HG02943 (cell line): ENCODE measurements at regions not wholly inside any gene's neighbourhood (a gene's known extent, or its start where the extent isn't known, plus 50 kb on each side); places are given as distances from the start of the nearest gene placed in this dataset.
"Not testable (repeated sequence)": the region's sequence is repeated elsewhere in the genome, so short reads cannot be mapped to it uniquely, and the experiment has no call there.

Experiments used
- ATAC-seq: cut with Tn5 transposase; IDR thresholded peaks from one replicate; pipeline ENCODE4 v1.9.1; 2021; ENCODE audit warnings: mild to moderate bottlenecking, low read depth, moderate library complexity; ENCODE audit not compliant: unreplicated experiment

- no peak for ATAC-seq
Observed at GRCh38 chr4:84298023-84298718, 200.9 kb downstream of the NKX6-1 start.

- ATAC-seq: no peak
Observed at GRCh38 chr4:84291969-84292368, 207.1 kb downstream of the NKX6-1 start.

- no peak for ATAC-seq
Observed at GRCh38 chr4:84286048-84286447, 213.0 kb downstream of the NKX6-1 start.

- no peak for ATAC-seq
Observed at GRCh38 chr4:84279678-84280077, 219.4 kb downstream of the NKX6-1 start.

- ATAC-seq: no peak
Observed at GRCh38 chr4:84277923-84278322, 221.2 kb downstream of the NKX6-1 start.

GRCh38 chr4:84276752-84277151 is 222.3 kb downstream of the NKX6-1 start:
- no peak for ATAC-seq

- ATAC-seq: no peak
Observed at GRCh38 chr4:84269536-84270044, 229.5 kb downstream of the NKX6-1 start.

GRCh38 chr4:84264652-84265051 is 234.4 kb downstream of the NKX6-1 start:
- no peak for ATAC-seq

- no peak for ATAC-seq
Observed at GRCh38 chr4:84263415-84263814, 235.7 kb downstream of the NKX6-1 start.

- no peak for ATAC-seq
Observed at GRCh38 chr4:84260495-84260894, 238.6 kb downstream of the NKX6-1 start.

GRCh38 chr4:84258905-84259830 is 239.9 kb downstream of the NKX6-1 start:
- peak; percentile 62 for ATAC-seq

- no peak for ATAC-seq
Observed at GRCh38 chr4:84254537-84254936, 244.6 kb downstream of the NKX6-1 start.

GRCh38 chr4:84249521-84249920 is 249.6 kb downstream of the NKX6-1 start:
- no peak for ATAC-seq

- ATAC-seq: not testable (repeated sequence)
Observed at GRCh38 chr4:84245042-84245441, 254.1 kb downstream of the NKX6-1 start.

- not testable (repeated sequence) for ATAC-seq
Observed at GRCh38 chr4:84244346-84244801, 254.7 kb downstream of the NKX6-1 start.

- ATAC-seq: no peak
Observed at GRCh38 chr4:84243685-84244084, 255.4 kb downstream of the NKX6-1 start.

GRCh38 chr4:84239278-84239845 is 259.7 kb downstream of the NKX6-1 start:
- no peak for ATAC-seq

GRCh38 chr4:84238247-84239090 is 260.6 kb downstream of the NKX6-1 start:
- ATAC-seq: no peak

GRCh38 chr4:84237008-84237407 is 262.1 kb downstream of the NKX6-1 start:
- no peak for ATAC-seq
